ENCODE measurements at regions not wholly inside any gene's neighbourhood (a gene's known extent, or its start where the extent isn't known, plus 50 kb on each side); places are given as distances from the start of the nearest gene placed in this dataset.

- Histone ChIP-seq H3K9ac (ENCODE audit: low read length) (no peak overlapping the region), H3K27ac (ENCODE audit: low read length) (no peak overlapping the region), H4K20me1 (ENCODE audit: insufficient read depth, low read length) (no peaks in the 10 kb centered on the region), H3K4me1 (ENCODE audit: low read length) (no peaks in the 10 kb centered on the region), H3K27me3 (replicated peaks; ENCODE audit: insufficient read depth, low read length) (no peaks in the 10 kb centered on the region), H3K9me3 (replicated peaks; ENCODE audit: insufficient read depth, low read length) (no peaks in the 10 kb centered on the region), H3K4me2 (ENCODE audit: low read depth, low read length) (no peak overlapping the region), H3K79me2 (ENCODE audit: low read length) (no peaks in the 10 kb centered on the region), H2AFZ (ENCODE audit: low read length) (no peak overlapping the region), H3K4me3 (ENCODE audit: low read length) (no peak overlapping the region), H3K36me3 (replicated peaks; ENCODE audit: insufficient read depth, low read length) (no peaks in the 10 kb centered on the region), H3K9me2 (replicated peaks; ENCODE audit: insufficient read depth, low read length) (no peaks in the 10 kb centered on the region), H3F3A (ENCODE audit: insufficient read depth, low read length) (no peaks in the 10 kb centered on the region)
- DNase-seq, result no peak
- TF ChIP-seq EZH2phosphoT487 (IDR thresholded peaks at IDR 0.05; ENCODE audit: low read length), result no peak
- TF ChIP-seq, protein P1, sequence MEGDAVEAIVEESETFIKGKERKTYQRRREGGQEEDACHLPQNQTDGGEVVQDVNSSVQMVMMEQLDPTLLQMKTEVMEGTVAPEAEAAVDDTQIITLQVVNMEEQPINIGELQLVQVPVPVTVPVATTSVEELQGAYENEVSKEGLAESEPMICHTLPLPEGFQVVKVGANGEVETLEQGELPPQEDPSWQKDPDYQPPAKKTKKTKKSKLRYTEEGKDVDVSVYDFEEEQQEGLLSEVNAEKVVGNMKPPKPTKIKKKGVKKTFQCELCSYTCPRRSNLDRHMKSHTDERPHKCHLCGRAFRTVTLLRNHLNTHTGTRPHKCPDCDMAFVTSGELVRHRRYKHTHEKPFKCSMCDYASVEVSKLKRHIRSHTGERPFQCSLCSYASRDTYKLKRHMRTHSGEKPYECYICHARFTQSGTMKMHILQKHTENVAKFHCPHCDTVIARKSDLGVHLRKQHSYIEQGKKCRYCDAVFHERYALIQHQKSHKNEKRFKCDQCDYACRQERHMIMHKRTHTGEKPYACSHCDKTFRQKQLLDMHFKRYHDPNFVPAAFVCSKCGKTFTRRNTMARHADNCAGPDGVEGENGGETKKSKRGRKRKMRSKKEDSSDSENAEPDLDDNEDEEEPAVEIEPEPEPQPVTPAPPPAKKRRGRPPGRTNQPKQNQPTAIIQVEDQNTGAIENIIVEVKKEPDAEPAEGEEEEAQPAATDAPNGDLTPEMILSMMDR (IDR thresholded peaks at IDR 0.05; ENCODE audit: low read length), result no peak
Measured at GRCh38 chr4:159577241-159577640, 474.4 kb downstream of the RAPGEF2 start.

GRCh38 chr4:159582685-159583084 lies 479.8 kb downstream of the RAPGEF2 start:
- Histone ChIP-seq H3K4me3 (ENCODE audit: low read length) (no peak overlapping the region), H3K27ac (ENCODE audit: low read length) (no peak overlapping the region), H4K20me1 (ENCODE audit: insufficient read depth, low read length) (no peaks in the 10 kb centered on the region), H3K4me2 (ENCODE audit: low read depth, low read length) (no peak overlapping the region), H3K9me3 (replicated peaks; ENCODE audit: insufficient read depth, low read length) (no peaks in the 10 kb centered on the region), H2AFZ (ENCODE audit: low read length) (no peak overlapping the region), H3K9ac (ENCODE audit: low read length) (no peak overlapping the region), H3F3A (ENCODE audit: insufficient read depth, low read length) (no peaks in the 10 kb centered on the region), H3K27me3 (replicated peaks; ENCODE audit: insufficient read depth, low read length) (no peaks in the 10 kb centered on the region), H3K79me2 (ENCODE audit: low read length) (no peaks in the 10 kb centered on the region), H3K4me1 (ENCODE audit: low read length) (no peaks in the 10 kb centered on the region), H3K36me3 (replicated peaks; ENCODE audit: insufficient read depth, low read length) (no peaks in the 10 kb centered on the region), H3K9me2 (replicated peaks; ENCODE audit: insufficient read depth, low read length) (no peaks in the 10 kb centered on the region)
- no peak for DNase-seq
- TF ChIP-seq, protein P1 (IDR thresholded peaks at IDR 0.05; ENCODE audit: low read length), result no peak

DNA sequence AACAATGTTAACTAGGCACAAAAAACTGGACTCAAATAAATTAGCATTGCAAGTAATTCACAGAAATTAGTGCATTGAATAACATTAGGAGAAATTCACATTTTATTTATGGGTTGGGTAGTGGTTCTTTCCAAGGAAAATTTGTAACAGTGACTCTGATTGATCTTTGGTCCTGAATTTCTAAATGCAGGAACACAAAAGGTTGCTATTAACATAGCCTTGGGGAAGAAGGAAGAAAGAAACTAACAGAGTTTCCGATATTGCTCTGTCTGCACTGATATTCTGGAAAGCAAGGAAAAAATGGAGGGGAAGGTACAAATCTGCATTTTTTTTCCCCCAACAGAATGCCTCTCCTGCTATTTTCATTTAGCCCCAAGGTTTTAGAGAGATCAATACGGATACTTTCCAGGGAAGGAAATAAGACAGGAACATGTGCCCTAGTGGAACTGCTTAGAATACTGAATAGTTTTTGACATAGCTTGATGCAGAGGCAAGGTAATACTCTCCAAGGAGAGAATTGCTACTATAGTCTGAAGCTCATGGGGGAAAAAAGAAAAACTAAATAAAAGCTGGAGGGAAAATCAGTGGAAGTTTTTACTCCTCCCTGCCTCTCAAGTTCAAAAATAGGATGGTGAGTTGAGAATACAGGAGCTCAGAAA lies 490.1 kb downstream of the RAPGEF2 start:
- no peaks in the 10 kb centered on the region for H3K9me2 ChIP-seq (replicated peaks; ENCODE audit: insufficient read depth, low read length)
- TF ChIP-seq, protein P1 (IDR thresholded peaks at IDR 0.05; ENCODE audit: low read length), result no peak
- TF ChIP-seq EZH2phosphoT487 (IDR thresholded peaks at IDR 0.05; ENCODE audit: low read length) (no peak), EZH2 (optimal IDR thresholded peaks at IDR 0.05; ENCODE audit: low read depth, low read length) (no peak)

More for the DNA sequence above, 490.1 kb downstream of the RAPGEF2 start:
- no peak overlapping the region for H3K4me2 ChIP-seq (ENCODE audit: low read depth, low read length)
- no peak overlapping the region for H3K9ac ChIP-seq (ENCODE audit: low read length)
- H3F3A ChIP-seq (ENCODE audit: insufficient read depth, low read length), result no peaks in the 10 kb centered on the region
- no peaks in the 10 kb centered on the region for H3K27me3 ChIP-seq (replicated peaks; ENCODE audit: insufficient read depth, low read length)
- H3K9me3 ChIP-seq (replicated peaks; ENCODE audit: insufficient read depth, low read length), result no peaks in the 10 kb centered on the region
- no peak overlapping the region for H3K4me3 ChIP-seq (ENCODE audit: low read length)
- H4K20me1 ChIP-seq (ENCODE audit: insufficient read depth, low read length), result no peaks in the 10 kb centered on the region
- DNase-seq, result no peak
- no peaks in the 10 kb centered on the region for H3K4me1 ChIP-seq (ENCODE audit: low read length)
- no peaks in the 10 kb centered on the region for H3K36me3 ChIP-seq (replicated peaks; ENCODE audit: insufficient read depth, low read length)
- no peaks in the 10 kb centered on the region for H3K79me2 ChIP-seq (ENCODE audit: low read length)
- H3K27ac ChIP-seq (ENCODE audit: low read length), result no peak overlapping the region
- H2AFZ ChIP-seq (ENCODE audit: low read length), result no peak overlapping the region

All from MM.1S (cell line).